ENCODE measurements at regions not wholly inside any gene's neighbourhood (a gene's known extent, or its start where the extent isn't known, plus 50 kb on each side); places are given as distances from the start of the nearest gene placed in this dataset.
"Not testable (repeated sequence)": the region's sequence is repeated elsewhere in the genome, so short reads cannot be mapped to it uniquely, and the experiment has no call there.

DNA sequence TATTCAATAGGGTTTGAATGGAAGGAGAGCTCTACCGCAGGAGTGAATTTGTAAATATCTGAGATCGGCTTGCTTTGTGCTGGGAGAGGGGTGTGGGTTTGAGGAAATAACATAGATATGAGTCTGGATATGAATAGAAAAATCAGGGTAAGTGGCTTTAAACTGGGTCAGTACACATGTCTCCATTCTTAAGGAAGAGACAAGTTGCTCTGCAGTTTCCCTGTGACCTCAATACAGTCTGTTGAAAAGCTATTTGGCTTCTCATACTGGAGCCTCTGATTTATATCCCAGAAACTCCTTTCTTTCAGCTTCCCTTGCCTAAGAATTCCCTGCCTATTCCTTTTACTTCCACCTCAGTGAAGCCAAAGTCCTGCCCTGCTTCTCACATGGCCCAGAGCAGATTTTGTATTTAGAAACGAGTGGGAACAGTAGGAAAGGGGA, 153.5 kb upstream of the ATF7IP start:
- Histone ChIP-seq H3K9me3 (ENCODE audit: control insufficient read depth, low read length) (no peaks in the 10 kb centered on the region), H3K4me3 (ENCODE audit: low read depth, low read length) (no peak overlapping the region), H3K27ac (no peak overlapping the region), H3K4me2 (ENCODE audit: low read length) (no peak overlapping the region), H3K27me3 (ENCODE audit: control insufficient read depth, insufficient read depth, low read length) (no peaks in the 10 kb centered on the region), H2AFZ (peak overlapping the region; percentile 13), H3K4me1 (peaks cover 10% of the 10 kb centered on the region), H3K9ac (no peak overlapping the region), H3K36me3 (ENCODE audit: control insufficient read depth, insufficient read depth, low read length) (no peaks in the 10 kb centered on the region), H3K79me2 (no peaks in the 10 kb centered on the region)
- TF ChIP-seq, protein P1, sequence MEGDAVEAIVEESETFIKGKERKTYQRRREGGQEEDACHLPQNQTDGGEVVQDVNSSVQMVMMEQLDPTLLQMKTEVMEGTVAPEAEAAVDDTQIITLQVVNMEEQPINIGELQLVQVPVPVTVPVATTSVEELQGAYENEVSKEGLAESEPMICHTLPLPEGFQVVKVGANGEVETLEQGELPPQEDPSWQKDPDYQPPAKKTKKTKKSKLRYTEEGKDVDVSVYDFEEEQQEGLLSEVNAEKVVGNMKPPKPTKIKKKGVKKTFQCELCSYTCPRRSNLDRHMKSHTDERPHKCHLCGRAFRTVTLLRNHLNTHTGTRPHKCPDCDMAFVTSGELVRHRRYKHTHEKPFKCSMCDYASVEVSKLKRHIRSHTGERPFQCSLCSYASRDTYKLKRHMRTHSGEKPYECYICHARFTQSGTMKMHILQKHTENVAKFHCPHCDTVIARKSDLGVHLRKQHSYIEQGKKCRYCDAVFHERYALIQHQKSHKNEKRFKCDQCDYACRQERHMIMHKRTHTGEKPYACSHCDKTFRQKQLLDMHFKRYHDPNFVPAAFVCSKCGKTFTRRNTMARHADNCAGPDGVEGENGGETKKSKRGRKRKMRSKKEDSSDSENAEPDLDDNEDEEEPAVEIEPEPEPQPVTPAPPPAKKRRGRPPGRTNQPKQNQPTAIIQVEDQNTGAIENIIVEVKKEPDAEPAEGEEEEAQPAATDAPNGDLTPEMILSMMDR (IDR thresholded peaks at IDR 0.05), result no peak

DNA sequence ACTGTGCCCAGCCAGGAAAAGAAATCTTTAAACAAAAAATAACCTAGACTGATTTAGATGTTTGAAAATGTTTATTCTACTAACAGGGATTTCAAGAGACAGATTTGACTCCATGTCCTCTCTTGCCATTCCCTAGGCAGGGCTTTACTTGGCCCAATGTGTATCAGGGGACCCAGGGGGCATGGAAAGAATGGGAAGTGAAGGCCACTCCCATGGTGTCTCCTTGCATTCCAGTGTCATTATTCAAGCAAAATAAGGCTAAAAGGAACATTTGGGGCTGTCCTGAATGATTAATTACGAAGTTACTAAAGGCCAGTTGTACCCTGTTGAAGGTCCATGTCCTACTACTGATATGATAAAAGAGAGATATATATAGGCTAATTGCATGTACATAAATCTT, 151.9 kb upstream of the ATF7IP start:
- H3K9me3 ChIP-seq (ENCODE audit: control insufficient read depth, low read length), result no peaks in the 10 kb centered on the region
- no peak overlapping the region for H3K9ac ChIP-seq
- no peaks in the 10 kb centered on the region for H3K27me3 ChIP-seq (ENCODE audit: control insufficient read depth, insufficient read depth, low read length)
- no peaks in the 10 kb centered on the region for H3K79me2 ChIP-seq
- peaks cover under 1% of the 10 kb centered on the region for H3K4me1 ChIP-seq
- no peak overlapping the region for H3K4me3 ChIP-seq (ENCODE audit: low read depth, low read length)
- TF ChIP-seq, protein P1 (IDR thresholded peaks at IDR 0.05), result no peak
- no peak overlapping the region for H2AFZ ChIP-seq
- no peak overlapping the region for H3K4me2 ChIP-seq (ENCODE audit: low read length)
- no peak overlapping the region for H3K27ac ChIP-seq
- no peaks in the 10 kb centered on the region for H3K36me3 ChIP-seq (ENCODE audit: control insufficient read depth, insufficient read depth, low read length)

DNA sequence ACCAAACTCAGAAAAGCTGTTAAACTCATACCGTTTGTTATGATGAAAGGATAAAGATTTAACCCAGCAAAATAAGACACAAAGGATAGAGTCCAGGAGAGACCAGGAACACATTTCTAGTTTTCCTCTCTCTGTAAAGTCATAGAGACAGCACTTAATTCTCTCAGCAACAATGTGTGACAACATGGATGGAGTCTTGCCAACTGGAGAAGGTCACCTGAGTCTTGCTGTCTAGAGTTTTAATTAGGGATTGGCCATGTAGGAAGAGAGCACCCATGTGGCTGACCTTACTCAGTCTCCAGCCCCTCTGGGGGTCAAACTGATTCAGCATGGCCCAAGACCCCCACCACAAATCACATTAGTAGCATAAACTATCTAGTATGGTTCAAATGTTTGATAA, 151.0 kb upstream of the ATF7IP start:
- Histone ChIP-seq H3K4me1 (no peaks in the 10 kb centered on the region), H3K36me3 (ENCODE audit: control insufficient read depth, insufficient read depth, low read length) (no peaks in the 10 kb centered on the region), H3K4me2 (ENCODE audit: low read length) (no peak overlapping the region), H3K9ac (no peak overlapping the region), H3K27me3 (ENCODE audit: control insufficient read depth, insufficient read depth, low read length) (no peaks in the 10 kb centered on the region), H3K79me2 (no peaks in the 10 kb centered on the region), H3K4me3 (ENCODE audit: low read depth, low read length) (no peak overlapping the region), H2AFZ (no peak overlapping the region), H3K9me3 (ENCODE audit: control insufficient read depth, low read length) (no peaks in the 10 kb centered on the region), H3K27ac (no peak overlapping the region)
- TF ChIP-seq, protein P1 (IDR thresholded peaks at IDR 0.05), result no peak

DNA sequence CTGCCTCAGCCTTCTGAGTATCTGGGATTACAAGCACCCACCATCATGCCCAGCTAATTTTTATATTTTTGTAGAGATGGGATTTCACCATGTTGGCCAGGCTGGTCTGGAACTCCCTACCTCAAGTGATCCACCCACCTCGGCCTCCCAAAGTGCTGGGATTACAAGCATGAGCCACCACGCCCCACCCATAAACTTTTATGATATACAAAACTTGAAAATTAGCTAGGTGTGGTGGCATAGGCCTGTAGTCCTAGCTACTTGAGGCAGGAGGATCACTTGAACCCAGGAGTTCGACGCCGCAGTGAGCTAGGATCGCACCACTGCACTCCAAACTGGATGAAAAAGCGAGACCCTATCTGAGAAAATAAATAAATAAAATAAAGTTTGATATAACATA, 149.5 kb upstream of the ATF7IP start:
- not testable (repeated sequence) for H3K9me3 ChIP-seq (ENCODE audit: control insufficient read depth, low read length); H3K4me1 ChIP-seq; H3K9ac ChIP-seq; H3K79me2 ChIP-seq; H3K27ac ChIP-seq; H3K4me2 ChIP-seq (ENCODE audit: low read length); H3K27me3 ChIP-seq (ENCODE audit: control insufficient read depth, insufficient read depth, low read length); H3K36me3 ChIP-seq (ENCODE audit: control insufficient read depth, insufficient read depth, low read length); H3K4me3 ChIP-seq (ENCODE audit: low read depth, low read length)
- peak overlapping the region; percentile 73 for H2AFZ ChIP-seq

DNA sequence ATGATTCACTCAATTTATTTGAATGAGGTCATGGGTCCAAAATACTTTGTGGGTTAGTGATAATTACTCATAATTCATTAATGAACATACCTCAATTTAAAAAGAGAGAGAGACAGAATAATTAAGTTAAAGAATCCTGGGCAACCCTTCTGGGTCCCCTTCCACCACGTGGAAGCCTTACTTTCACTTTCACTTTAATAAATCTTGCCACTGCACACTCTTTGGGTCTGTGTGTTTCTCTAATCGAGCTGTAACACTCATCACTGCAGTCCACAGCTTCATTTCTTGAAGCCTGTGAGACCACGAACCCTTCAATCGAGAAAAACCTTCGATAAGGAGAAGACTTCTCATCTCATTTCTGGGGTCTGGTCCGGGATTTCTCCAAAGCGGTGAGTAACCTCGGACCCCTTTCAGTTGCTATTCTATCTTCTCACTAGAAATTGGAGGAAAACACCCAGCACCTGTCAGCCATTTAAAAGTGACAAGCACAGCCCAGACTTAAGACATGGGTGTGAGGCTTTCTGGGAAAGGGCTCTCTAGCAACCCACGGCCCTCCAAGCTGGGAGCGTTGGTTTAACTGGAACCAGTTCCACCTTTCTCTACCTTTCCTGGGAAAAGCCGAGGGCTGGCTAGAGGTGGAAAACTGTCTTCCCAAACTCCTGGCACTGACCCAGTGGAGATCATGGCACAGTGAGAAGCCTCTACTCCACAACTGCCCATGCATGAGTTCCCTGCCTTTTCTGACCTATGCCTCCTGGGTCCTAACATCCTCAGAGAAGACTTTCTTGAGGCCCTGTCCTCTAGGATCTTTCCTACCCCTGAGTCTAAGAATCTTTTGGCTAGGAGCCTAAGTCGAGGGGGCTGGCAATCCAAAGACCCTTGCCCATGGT, 148.8 kb upstream of the ATF7IP start:
- no peaks in the 10 kb centered on the region for H3K4me1 ChIP-seq
- no peaks in the 10 kb centered on the region for H3K79me2 ChIP-seq
- H3K9ac ChIP-seq, result no peak overlapping the region
- TF ChIP-seq, protein P1 (IDR thresholded peaks at IDR 0.05), result no peak
- H3K36me3 ChIP-seq (ENCODE audit: control insufficient read depth, insufficient read depth, low read length), result no peaks in the 10 kb centered on the region
- H3K27me3 ChIP-seq (ENCODE audit: control insufficient read depth, insufficient read depth, low read length), result no peaks in the 10 kb centered on the region
- H3K27ac ChIP-seq, result no peak overlapping the region
- no peak overlapping the region for H3K4me3 ChIP-seq (ENCODE audit: low read depth, low read length)
- peak overlapping the region; percentile 26 for H3K4me2 ChIP-seq (ENCODE audit: low read length)
- H2AFZ ChIP-seq, result peak overlapping the region; percentile 73
- no peaks in the 10 kb centered on the region for H3K9me3 ChIP-seq (ENCODE audit: control insufficient read depth, low read length)
